GM18505 (cell line): ENCODE measurements at regions not wholly inside any gene's neighbourhood (a gene's known extent, or its start where the extent isn't known, plus 50 kb on each side); places are given as distances from the start of the nearest gene placed in this dataset.

Experiments used
- ATAC-seq: cut with Tn5 transposase; IDR thresholded peaks from one replicate; pipeline ENCODE4 v1.9.1; 2021; ENCODE audit not compliant: unreplicated experiment
- POLR2A ChIP-seq: IDR thresholded peaks from 4 replicates; pipeline ENCODE4 v1.6.1; 2011; ENCODE audit warnings: borderline replicate concordance; ENCODE audit not compliant: insufficient read depth, insufficient read length; ENCODE audit errors: extremely low read depth

DNA sequence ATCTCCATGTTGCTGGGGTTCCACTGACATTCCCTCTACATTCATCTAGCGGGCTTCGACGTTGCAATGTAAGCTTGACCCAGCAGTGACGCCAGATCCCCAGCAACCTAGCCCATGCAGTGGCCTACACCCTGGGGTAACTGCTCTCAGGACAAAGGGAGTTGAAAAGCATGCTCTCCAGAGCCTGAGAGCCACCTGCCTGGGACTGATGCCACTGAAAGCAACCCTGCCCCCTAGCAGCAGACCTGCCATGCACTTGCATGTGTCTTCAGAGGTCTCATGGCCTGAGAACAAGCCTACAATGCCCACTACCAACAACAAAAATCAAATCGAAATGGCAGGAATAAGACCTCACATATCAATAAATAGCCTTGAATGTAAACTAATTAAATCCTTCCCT lies 330.3 kb downstream of the TRIM36 start:
- no peak for TF ChIP-seq POLR2A
- ATAC-seq, result no peak

DNA sequence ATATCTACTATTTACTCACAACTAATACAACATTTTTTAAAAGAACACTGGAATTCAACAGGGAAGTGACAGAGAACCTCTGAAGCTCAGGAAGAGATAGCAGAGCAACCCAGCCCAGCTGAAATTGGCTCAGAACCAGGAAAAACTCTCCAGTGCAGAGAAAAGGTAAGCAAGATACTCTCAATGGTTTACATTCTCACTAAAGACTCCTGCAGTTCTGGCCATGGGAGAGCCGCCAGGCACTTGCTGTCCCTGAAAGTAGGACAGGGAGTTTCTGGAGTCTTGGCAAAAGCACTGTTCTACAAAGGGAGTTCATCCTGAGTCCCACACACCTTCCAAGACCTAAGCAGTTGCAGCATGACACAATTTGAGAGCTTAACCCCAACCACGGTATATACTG lies 330.8 kb downstream of the TRIM36 start:
- ATAC-seq, result no peak

DNA sequence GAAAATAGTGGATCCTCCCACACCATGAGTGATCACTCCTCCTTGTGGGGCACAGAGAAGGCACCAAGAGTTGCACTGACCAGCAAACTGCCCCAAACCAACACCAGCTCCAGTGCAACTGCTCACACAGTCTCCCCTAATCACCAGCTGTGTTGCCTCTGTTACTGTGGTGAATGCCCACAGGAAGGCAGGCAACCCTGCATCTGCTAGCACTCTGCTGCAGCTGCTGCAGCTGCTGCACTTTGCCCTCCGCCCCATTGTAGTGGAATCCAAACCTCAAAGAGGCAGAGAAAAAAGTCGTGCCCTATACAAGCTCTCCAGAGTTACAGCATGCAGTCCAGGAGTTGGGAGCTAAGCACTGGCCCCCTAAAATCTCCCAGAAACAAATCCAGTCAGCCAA lies 339.6 kb downstream of the TRIM36 start:
- no peak for TF ChIP-seq POLR2A
- ATAC-seq, result no peak

More for the DNA sequence above, 330.8 kb downstream of the TRIM36 start:
- no peak for TF ChIP-seq POLR2A

DNA sequence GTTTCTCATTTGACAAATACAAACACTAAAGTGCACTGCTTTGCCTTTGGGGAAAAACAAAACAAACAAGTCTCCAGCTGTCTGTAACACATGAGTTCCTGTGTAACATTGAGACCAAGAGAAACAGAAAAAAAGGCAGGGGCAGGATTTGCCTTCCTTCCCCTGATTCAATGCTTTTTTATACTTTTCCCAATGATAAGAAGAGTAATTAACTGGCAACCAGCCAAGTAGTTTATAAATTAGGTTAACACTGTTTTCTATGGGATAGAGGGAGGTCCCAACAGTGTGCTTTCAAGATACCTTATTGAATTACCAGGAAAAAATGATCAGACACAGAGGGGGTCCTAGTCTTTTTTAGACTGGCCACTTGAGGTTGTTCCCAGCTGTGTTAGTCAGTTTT lies 346.8 kb downstream of the TRIM36 start:
- no peak for ATAC-seq
- TF ChIP-seq POLR2A, result no peak

DNA sequence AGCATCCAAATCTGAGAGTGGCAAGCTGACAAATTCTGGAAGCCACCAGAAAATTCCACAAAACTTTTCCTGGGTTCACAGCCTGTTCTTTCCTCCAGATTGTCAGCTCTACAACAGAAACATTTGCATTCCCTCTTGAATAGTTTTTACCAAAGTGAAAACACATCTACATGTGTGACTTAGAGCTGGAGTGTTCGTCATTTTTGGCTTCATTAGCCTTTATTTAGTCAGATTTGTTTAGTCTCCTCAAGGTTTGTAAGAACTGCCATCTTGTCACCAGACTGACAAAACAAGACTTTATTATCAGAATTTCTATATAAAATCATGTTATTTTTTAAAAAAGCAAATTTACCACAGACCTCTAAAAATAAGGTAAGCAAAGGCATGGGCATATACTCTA lies 347.3 kb downstream of the TRIM36 start:
- TF ChIP-seq POLR2A, result no peak

DNA sequence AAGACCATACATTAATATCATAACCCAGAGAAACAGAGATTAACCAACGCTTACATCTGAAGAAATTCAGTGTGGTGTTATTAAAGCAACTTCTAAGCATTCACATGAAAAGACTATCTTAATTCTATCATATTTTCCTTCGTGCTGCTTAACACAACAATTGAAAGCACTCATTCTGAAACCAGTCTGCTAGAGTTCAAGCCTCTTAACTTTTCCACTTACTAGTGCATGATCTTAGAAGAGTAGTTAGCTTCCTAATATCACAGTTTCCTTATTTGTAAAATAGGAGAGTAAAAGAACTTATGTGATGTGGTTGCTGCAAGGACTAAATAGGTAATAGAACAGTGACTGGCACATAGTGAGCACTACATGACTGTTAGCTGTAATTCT lies 379.3 kb downstream of the TRIM36 start:
- TF ChIP-seq POLR2A, result no peak
- ATAC-seq, result no peak

More for the DNA sequence above, 347.3 kb downstream of the TRIM36 start:
- no peak for ATAC-seq

DNA sequence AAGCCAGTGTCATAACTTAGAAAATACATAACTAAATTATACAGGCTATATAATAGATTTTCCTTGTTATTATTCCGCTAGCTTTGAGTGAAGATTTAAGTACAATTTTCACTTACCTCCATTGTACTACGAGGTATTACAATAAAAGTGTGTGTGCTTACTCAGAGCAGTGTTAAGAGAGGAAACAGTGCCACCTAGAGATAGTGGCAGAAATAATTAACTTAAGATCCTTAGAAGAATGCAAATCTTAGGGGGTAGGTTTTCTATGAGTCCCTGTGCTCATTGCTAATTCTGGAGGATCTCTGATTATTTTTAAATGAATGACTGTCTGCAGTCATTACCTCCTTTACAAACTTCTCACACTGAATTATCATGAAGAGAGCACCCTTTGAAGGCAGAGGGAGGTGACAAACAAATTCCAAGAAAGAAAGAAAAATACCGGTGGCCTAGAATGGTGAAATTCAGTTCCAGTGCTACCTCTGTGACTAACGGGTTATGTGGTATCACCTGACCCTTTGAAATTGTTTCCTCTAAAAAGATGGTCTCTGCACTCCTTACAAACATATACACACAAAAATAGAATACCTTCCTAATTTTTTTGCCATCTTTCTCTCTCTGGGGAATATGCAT lies 379.8 kb downstream of the TRIM36 start:
- ATAC-seq, result peak; percentile 57
- no peak for TF ChIP-seq POLR2A

DNA sequence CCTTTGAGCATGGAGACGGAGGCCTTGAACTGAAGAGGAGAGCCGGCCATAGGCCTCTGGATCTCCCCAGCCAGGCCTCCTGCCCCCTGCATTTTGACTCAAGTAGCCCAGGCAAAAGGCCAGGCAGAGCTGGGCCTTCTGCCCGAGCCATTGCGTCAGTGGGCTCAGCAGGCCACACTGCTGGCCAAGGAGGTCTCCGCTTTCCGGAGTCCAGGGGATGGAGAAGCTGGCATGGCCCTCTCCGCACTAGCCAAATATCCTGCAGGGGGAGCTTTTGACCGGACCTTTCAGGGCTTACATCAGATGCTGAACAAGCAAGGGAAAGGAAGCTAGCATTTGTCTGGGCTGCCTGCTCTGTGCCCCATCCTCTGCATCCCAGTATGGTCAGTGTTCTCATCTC lies 386.8 kb downstream of the TRIM36 start:
- no peak for TF ChIP-seq POLR2A
- no peak for ATAC-seq

DNA sequence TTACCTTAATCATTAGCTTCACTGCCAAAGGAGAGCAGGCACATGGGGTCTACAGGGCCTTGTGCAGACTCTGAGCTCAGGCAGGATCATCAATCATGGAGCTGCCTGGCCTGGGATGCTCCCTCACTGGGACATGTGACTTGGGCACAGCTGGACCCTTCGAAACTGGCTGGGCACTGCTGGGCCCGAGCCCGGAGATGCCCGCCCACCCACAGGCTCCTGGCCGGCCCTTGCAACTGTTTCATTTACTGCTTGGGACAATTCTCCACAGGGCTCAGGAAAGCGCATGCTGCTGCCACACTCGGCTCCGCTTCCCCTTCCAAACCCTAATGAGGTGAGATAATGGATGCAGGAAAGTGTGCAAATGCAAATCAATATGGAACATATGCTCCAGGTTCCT lies 387.5 kb downstream of the TRIM36 start:
- no peak for TF ChIP-seq POLR2A
- ATAC-seq, result no peak

DNA sequence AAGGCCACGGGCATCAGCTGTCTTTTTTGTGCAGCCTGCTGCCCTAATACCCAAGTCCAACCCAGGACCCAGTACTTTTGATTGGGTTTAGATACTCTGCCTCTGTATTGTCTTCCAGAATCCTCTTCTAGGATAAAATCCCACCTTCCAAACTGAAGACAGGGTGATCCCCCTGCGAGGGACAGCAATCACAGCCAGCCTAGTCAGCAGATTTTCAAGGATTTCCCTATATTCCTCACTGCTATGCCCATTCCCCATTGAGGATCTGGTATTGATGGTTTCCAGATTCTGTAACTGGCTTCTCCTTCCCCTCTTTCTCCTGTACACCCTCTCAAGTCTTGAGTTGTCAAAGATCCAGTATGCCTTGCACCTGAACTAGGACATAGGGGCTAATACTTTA lies 389.4 kb downstream of the TRIM36 start:
- ATAC-seq, result no peak
- no peak for TF ChIP-seq POLR2A

DNA sequence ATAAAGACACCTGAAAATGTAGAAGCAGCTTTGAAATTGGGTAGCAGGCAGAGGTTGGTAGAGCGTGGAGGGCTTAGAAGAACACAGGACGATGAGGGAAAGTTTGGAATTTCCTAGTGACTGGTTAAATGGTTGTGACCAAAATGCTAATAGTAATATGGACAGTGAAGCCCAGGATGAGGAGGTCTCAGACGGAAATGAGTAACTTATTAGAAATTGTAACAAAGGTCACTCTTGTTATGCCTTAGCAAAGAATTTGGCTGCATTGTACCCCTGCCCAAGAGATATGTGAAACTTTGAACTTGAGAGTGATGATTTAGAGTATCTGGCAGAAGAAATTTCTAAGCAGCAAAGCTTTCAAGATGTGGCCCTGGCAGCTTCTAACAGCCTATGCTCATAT lies 382.5 kb downstream of the KCNN2 start:
- TF ChIP-seq POLR2A, result no peak
- ATAC-seq, result no peak

DNA sequence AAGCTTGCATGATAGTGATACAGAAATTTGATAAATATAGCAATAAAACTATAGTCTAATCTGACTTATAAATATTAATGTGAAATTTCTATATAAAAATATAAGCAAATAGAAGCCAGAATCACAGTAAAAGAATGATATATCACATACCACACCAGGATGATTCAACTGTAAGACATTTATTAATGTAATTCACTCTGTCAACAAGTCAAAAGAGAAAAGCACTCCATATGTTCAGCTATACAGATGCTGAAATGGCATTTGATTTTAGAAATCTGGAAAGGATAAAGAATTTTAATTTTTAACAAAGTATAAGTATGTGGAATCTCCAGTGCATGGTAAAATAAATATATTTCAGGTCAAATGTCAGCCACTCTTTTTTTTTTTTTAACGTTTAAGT lies 372.4 kb downstream of the KCNN2 start:
- ATAC-seq, result no peak
- TF ChIP-seq POLR2A, result no peak

DNA sequence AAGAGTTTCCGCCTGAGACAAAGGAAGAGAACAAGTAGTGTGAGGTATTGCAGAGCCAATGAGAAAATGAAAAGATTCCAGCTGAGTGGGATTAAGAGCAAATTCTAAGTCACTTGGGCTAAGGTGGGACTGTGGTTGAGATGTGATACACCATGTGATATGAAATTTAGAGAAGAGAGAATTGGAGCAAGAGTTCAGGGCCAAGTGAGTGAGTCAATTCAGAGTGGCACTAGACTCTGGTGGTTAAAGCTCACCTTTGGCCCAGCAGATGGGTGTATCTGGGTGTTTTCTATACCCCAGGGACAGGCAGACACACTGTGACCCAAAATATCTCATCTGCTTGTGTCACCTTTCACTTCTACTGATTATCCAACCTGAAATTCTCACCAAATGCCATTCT lies 368.1 kb downstream of the KCNN2 start:
- no peak for TF ChIP-seq POLR2A
- ATAC-seq, result no peak

DNA sequence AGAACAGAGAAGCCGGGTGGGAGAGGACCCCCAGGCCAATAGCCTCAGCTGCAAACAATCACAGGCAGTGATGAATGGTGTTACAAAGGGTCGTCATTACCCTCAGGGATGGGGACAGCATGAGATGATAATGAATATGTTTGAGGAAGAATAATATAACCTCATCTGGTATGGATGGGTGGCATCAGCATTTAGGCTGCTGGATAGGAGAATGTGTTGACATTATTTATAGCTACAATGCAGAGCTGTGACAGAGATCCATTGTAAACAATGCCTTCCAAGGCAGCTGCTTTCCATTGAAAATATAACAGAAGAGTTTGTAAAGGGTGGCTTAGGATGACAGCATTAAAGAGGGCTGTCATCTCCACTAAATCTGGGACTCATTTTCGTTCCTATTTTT lies 365.5 kb downstream of the KCNN2 start:
- ATAC-seq, result no peak
- TF ChIP-seq POLR2A, result no peak

DNA sequence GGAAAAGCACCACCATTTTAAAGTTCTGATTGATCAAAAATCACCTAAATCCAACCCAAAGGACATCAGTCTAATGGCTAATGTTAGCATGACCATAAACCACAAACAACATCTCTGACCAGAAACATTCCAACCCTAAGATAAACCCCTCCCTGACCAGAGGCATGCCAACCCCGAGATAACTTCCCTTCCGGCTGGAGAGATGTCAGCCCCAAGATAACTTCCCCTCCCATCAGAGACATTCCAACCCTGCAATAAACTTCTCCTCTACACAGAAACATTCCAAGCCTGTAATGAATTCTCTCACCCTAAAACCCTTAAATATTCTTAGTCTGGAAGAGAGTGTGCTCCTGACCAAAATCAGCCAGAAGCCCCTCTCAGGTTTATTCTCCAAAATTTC lies 364.3 kb downstream of the KCNN2 start:
- no peak for TF ChIP-seq POLR2A
- no peak for ATAC-seq
